Panc1 (cell line): ENCODE measurements at regions not wholly inside any gene's neighbourhood (a gene's known extent, or its start where the extent isn't known, plus 50 kb on each side); places are given as distances from the start of the nearest gene placed in this dataset.

Experiments
- CTCF ChIP-seq: fragments of 450-650 bp; IDR thresholded peaks from 2 replicates; pipeline ENCODE4 v1.5.1; 2017; ENCODE audit warnings: mild to moderate bottlenecking
- TF ChIP-seq, protein P1 (sequence below), 2 experiments: IDR thresholded peaks; 2 replicates each; pipeline ENCODE4 v1.6.1; 2011 to 2012; ENCODE audit warnings: low read depth in 2 of 2, control low read depth in 1 of 2, low read length in 1 of 2, mild to moderate bottlenecking in 1 of 2, moderate library complexity in 1 of 2; ENCODE audit not compliant: insufficient read depth in 1 of 2

- no peak for TF ChIP-seq CTCF
- TF ChIP-seq, protein P1, sequence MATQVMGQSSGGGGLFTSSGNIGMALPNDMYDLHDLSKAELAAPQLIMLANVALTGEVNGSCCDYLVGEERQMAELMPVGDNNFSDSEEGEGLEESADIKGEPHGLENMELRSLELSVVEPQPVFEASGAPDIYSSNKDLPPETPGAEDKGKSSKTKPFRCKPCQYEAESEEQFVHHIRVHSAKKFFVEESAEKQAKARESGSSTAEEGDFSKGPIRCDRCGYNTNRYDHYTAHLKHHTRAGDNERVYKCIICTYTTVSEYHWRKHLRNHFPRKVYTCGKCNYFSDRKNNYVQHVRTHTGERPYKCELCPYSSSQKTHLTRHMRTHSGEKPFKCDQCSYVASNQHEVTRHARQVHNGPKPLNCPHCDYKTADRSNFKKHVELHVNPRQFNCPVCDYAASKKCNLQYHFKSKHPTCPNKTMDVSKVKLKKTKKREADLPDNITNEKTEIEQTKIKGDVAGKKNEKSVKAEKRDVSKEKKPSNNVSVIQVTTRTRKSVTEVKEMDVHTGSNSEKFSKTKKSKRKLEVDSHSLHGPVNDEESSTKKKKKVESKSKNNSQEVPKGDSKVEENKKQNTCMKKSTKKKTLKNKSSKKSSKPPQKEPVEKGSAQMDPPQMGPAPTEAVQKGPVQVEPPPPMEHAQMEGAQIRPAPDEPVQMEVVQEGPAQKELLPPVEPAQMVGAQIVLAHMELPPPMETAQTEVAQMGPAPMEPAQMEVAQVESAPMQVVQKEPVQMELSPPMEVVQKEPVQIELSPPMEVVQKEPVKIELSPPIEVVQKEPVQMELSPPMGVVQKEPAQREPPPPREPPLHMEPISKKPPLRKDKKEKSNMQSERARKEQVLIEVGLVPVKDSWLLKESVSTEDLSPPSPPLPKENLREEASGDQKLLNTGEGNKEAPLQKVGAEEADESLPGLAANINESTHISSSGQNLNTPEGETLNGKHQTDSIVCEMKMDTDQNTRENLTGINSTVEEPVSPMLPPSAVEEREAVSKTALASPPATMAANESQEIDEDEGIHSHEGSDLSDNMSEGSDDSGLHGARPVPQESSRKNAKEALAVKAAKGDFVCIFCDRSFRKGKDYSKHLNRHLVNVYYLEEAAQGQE (IDR thresholded peaks at IDR 0.05; ENCODE audit: insufficient read depth in 1 of 2, low read depth in 2 of 2, low read length in 1 of 2) = no peak
Observed at GRCh38 chr5:165620394-165620793, 2115.0 kb downstream of the MAT2B start.
